ENCODE measurements at regions not wholly inside any gene's neighbourhood (a gene's known extent, or its start where the extent isn't known, plus 50 kb on each side); places are given as distances from the start of the nearest gene placed in this dataset.

- ATAC-seq (no peak), DNase-seq (ENCODE audit: low read depth, low spot score) (no peak)
- Histone ChIP-seq H3K4me1 (ENCODE audit: control insufficient read depth, insufficient read depth, low read length) (no peaks in the 10 kb centered on the region), H3K4me3 (ENCODE audit: low read depth in 2 of 2, low read length in 2 of 2) (no peak overlapping the region), H3K27me3 (ENCODE audit: control insufficient read depth, insufficient read depth, low read length) (no peaks in the 10 kb centered on the region), H3K9me3 (ENCODE audit: control insufficient read depth, insufficient read depth, low read depth, low read length) (no peaks in the 10 kb centered on the region), H3K27ac (ENCODE audit: low read length) (no peak overlapping the region), H3K36me3 (ENCODE audit: control insufficient read depth, insufficient read depth, low read length) (no peaks in the 10 kb centered on the region)
- intact Hi-C loops (cut with micrococcal nuclease; ENCODE audit: unreplicated experiment) (no loop called here), in situ Hi-C loops (cut with HindIII; ENCODE audit: low pct_unique_long_range_greater_than_20kb, low sequenced_read_pairs) (no loop called here)
- BruUV-seq (replicated peaks) = no TSS peak
- TF ChIP-seq REST (IDR thresholded peaks at IDR 0.05; ENCODE audit: insufficient read depth in 1 of 2, low read depth in 2 of 2, low read length in 1 of 2) (no peak), CTCF (IDR thresholded peaks at IDR 0.05) (no peak), SIN3A (IDR thresholded peaks at IDR 0.05; ENCODE audit: borderline replicate concordance, insufficient read depth, low read depth, low read length) (no peak), TCF7L2 (IDR thresholded peaks at IDR 0.05; ENCODE audit: low read depth, low read length) (no peak), POLR2AphosphoS5 (IDR thresholded peaks at IDR 0.05; ENCODE audit: low read depth, low read length) (no peak)
- POLR2A ChIA-PET = no interaction called here
- CTCF ChIA-PET = no interaction called here
Measured at GRCh38 chr11:91587131-91587530, 637.5 kb upstream of the FAT3 start.

- H3K4me3 ChIP-seq (ENCODE audit: low read depth in 2 of 2, low read length in 2 of 2) = no peak overlapping the region
- no TSS peak for BruUV-seq (replicated peaks)
- in situ Hi-C loops (cut with HindIII; ENCODE audit: low pct_unique_long_range_greater_than_20kb, low sequenced_read_pairs) = no loop called here
- TF ChIP-seq CTCF (IDR thresholded peaks at IDR 0.05) = no peak
- no peak for TF ChIP-seq SIN3A (IDR thresholded peaks at IDR 0.05; ENCODE audit: borderline replicate concordance, insufficient read depth, low read depth, low read length)
- no peak for TF ChIP-seq REST (IDR thresholded peaks at IDR 0.05; ENCODE audit: insufficient read depth in 1 of 2, low read depth in 2 of 2, low read length in 1 of 2)
- no peak for TF ChIP-seq POLR2AphosphoS5 (IDR thresholded peaks at IDR 0.05; ENCODE audit: low read depth, low read length)
- no peak for TF ChIP-seq TCF7L2 (IDR thresholded peaks at IDR 0.05; ENCODE audit: low read depth, low read length)
- H3K4me1 ChIP-seq (ENCODE audit: control insufficient read depth, insufficient read depth, low read length) = no peaks in the 10 kb centered on the region
- POLR2A ChIA-PET = no interaction called here
- H3K9me3 ChIP-seq (ENCODE audit: control insufficient read depth, insufficient read depth, low read depth, low read length) = no peaks in the 10 kb centered on the region
- intact Hi-C loops (cut with micrococcal nuclease; ENCODE audit: unreplicated experiment) = no loop called here
- H3K36me3 ChIP-seq (ENCODE audit: control insufficient read depth, insufficient read depth, low read length) = no peaks in the 10 kb centered on the region
- CTCF ChIA-PET = no interaction called here
- no peak for DNase-seq (ENCODE audit: low read depth, low spot score)
- no peaks in the 10 kb centered on the region for H3K27me3 ChIP-seq (ENCODE audit: control insufficient read depth, insufficient read depth, low read length)
- no peak overlapping the region for H3K27ac ChIP-seq (ENCODE audit: low read length)
- no peak for ATAC-seq
Measured at GRCh38 chr11:91585035-91585801, 639.4 kb upstream of the FAT3 start.
